MM.1S (cell line): ENCODE measurements at regions not wholly inside any gene's neighbourhood (a gene's known extent, or its start where the extent isn't known, plus 50 kb on each side); places are given as distances from the start of the nearest gene placed in this dataset.

ENCODE experiments used
- EZH2 ChIP-seq: fragments of 300-600 bp; sonication (generic); optimal IDR thresholded peaks from 2 replicates; pipeline ENCODE3; 2017; ENCODE audit warnings: low read depth, mild to moderate bottlenecking, antibody characterized with exemption, low read length, mixed read lengths
- EZH2phosphoT487 ChIP-seq: fragments of 300-600 bp; sonication (generic); IDR thresholded peaks from 2 replicates; pipeline ENCODE4 v1.6.1; 2018; ENCODE audit warnings: antibody characterized with exemption, low read length
- TF ChIP-seq, protein P1 (sequence below): fragments of 300-600 bp; sonication (generic); IDR thresholded peaks from 2 replicates; pipeline ENCODE4 v1.5.1; 2016; ENCODE audit warnings: antibody characterized with exemption, low read length, mixed read lengths

DNA sequence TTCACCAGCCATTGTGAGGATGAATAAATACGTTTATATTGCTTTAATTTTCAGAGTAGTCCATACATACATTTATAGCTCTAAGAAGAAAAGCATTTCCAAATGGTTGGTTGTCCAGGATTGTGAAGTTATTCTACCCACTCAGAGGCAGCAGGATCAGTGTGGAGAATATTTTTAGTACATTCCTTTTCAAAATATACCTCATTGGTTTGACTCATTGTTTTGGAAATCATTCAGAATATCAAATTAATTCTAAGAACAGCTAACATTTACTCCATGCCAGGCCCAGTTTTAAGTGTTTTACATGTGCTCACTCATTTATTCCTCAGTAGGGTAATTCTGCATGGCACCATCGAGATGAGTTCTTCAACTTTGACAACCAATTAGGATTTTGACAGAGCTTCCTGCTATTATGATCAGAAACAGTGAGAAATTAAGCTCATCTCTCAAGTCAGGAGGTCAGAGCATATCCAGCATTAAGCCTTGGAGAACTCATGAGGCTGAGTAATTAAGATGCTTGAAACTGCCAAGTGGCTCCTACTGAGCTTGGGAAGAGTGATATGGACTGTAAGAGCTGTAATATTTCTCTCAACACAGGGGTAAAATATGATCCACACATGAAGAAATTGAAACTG, 153.3 kb upstream of the CLEC14A start:
- TF ChIP-seq, protein P1, sequence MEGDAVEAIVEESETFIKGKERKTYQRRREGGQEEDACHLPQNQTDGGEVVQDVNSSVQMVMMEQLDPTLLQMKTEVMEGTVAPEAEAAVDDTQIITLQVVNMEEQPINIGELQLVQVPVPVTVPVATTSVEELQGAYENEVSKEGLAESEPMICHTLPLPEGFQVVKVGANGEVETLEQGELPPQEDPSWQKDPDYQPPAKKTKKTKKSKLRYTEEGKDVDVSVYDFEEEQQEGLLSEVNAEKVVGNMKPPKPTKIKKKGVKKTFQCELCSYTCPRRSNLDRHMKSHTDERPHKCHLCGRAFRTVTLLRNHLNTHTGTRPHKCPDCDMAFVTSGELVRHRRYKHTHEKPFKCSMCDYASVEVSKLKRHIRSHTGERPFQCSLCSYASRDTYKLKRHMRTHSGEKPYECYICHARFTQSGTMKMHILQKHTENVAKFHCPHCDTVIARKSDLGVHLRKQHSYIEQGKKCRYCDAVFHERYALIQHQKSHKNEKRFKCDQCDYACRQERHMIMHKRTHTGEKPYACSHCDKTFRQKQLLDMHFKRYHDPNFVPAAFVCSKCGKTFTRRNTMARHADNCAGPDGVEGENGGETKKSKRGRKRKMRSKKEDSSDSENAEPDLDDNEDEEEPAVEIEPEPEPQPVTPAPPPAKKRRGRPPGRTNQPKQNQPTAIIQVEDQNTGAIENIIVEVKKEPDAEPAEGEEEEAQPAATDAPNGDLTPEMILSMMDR: no peak
- TF ChIP-seq EZH2 (no peak), EZH2phosphoT487 (no peak)
